ENCODE measurements at regions not wholly inside any gene's neighbourhood (a gene's known extent, or its start where the extent isn't known, plus 50 kb on each side); places are given as distances from the start of the nearest gene placed in this dataset.

- Histone ChIP-seq H3K23ac (ENCODE audit: insufficient read length, low read depth, low read length) (no peak overlapping the region), H3K4me1 (ENCODE audit: insufficient read depth, low read length) (no peaks in the 10 kb centered on the region), H3K79me1 (ENCODE audit: insufficient read depth, low read depth, low read length, poor library complexity, severe bottlenecking) (no peaks in the 10 kb centered on the region), H3K9ac (ENCODE audit: extremely low read depth, insufficient read length, low read length) (no peak overlapping the region), H4K20me1 (ENCODE audit: control insufficient read depth, insufficient read depth, insufficient read length) (no peaks in the 10 kb centered on the region), H3K4me2 (ENCODE audit: insufficient read depth, insufficient read length, low read length) (no peak overlapping the region), H3K79me2 (ENCODE audit: insufficient read depth, low read length) (no peaks in the 10 kb centered on the region), H3K18ac (ENCODE audit: insufficient read length, low read depth, low read length) (no peak overlapping the region), H2BK15ac (ENCODE audit: low read depth, low read length) (no peak overlapping the region), H2AFZ (ENCODE audit: low read length) (no peak overlapping the region), H3K4ac (ENCODE audit: low read depth, low read length) (no peak overlapping the region), H3K9me3 (ENCODE audit: control insufficient read depth, low read depth, low read length) (no peaks in the 10 kb centered on the region), H3K14ac (ENCODE audit: insufficient read depth, low read length) (no peak overlapping the region), H2BK12ac (ENCODE audit: insufficient read length, low read depth, low read length) (no peak overlapping the region), H4K91ac (ENCODE audit: insufficient read length, low read depth, low read length) (no peak overlapping the region), H4K8ac (replicated peaks; ENCODE audit: insufficient read length, low read depth, low read length) (no peak overlapping the region), H3K23me2 (ENCODE audit: insufficient read length, low read depth, low read length, poor library complexity, severe bottlenecking) (no peaks in the 10 kb centered on the region), H3K27me3 (ENCODE audit: insufficient read depth, low read length) (no peaks in the 10 kb centered on the region), H2BK5ac (ENCODE audit: insufficient read length, low read length) (no peak overlapping the region), H3K56ac (ENCODE audit: insufficient read length, low read depth, low read length) (no peak overlapping the region), H2BK20ac (ENCODE audit: low read depth, low read length, poor library complexity, severe bottlenecking) (no peak overlapping the region), H3K27ac (ENCODE audit: insufficient read length, low read depth, low read length) (no peak overlapping the region), H2BK120ac (ENCODE audit: low read depth, low read length, poor library complexity, severe bottlenecking) (no peak overlapping the region), H2AK5ac (ENCODE audit: insufficient read length, low read length) (no peak overlapping the region), H3T11ph (ENCODE audit: low read length) (no peak overlapping the region), H4K5ac (ENCODE audit: insufficient read length, low read depth, low read length) (no peak overlapping the region)
- H3K9me3 Mint-ChIP-seq: peaks cover 7 to 14% of the 10 kb centered on the region in 2 experiments; a peak in 4 of 5 replicates
- H3K36me3 Mint-ChIP-seq (ENCODE audit: insufficient read depth in 1 of 3, low read depth in 3 of 3): no peaks in the 10 kb centered on the region; a peak in 1 of 7 replicates
- no CpG with 5 or more reads among the region's 6 CpGs for WGBS (ENCODE audit: extremely low coverage, insufficient read length, low lambda C conversion rate)
- TF ChIP-seq, protein P1, sequence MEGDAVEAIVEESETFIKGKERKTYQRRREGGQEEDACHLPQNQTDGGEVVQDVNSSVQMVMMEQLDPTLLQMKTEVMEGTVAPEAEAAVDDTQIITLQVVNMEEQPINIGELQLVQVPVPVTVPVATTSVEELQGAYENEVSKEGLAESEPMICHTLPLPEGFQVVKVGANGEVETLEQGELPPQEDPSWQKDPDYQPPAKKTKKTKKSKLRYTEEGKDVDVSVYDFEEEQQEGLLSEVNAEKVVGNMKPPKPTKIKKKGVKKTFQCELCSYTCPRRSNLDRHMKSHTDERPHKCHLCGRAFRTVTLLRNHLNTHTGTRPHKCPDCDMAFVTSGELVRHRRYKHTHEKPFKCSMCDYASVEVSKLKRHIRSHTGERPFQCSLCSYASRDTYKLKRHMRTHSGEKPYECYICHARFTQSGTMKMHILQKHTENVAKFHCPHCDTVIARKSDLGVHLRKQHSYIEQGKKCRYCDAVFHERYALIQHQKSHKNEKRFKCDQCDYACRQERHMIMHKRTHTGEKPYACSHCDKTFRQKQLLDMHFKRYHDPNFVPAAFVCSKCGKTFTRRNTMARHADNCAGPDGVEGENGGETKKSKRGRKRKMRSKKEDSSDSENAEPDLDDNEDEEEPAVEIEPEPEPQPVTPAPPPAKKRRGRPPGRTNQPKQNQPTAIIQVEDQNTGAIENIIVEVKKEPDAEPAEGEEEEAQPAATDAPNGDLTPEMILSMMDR (conservative IDR thresholded peaks at IDR 0.05): no peak
- H3K4me3 Mint-ChIP-seq: no peak overlapping the region
- no peaks in the 10 kb centered on the region for H3K4me1 Mint-ChIP-seq
- H3K27me3 Mint-ChIP-seq (ENCODE audit: low read depth): no peaks in the 10 kb centered on the region; the same call in 1 of the 2 replicates
- no peak for DNase-seq
- H3K27ac Mint-ChIP-seq: no peak overlapping the region
Measured at GRCh38 chr2:220263300-220263699, 635.9 kb downstream of the SLC4A3 start.
